A549 (cell line): ENCODE measurements at regions not wholly inside any gene's neighbourhood (a gene's known extent, or its start where the extent isn't known, plus 50 kb on each side); places are given as distances from the start of the nearest gene placed in this dataset.

Source experiments
- ATAC-seq, 2 experiments: fragments of 200-7000 bp in 1 of 2; fragments of >200 bp in 1 of 2; cut with Nextera tagmentation in 1 of 2; cut with Tn5 transposase in 1 of 2; 3 replicates each; pipeline versions ENCODE4 v1.8.0 to v1.9.1; 2018 to 2020; ENCODE audit warnings: mild to moderate bottlenecking in 1 of 2, moderate library complexity in 1 of 2
- CTCF ChIA-PET: fragments of 300-600 bp; sonication (Branson Sonifier 250); formaldehyde crosslinking; extraction: SDS; loops from one replicate; lab custom pipeline; 2021; ENCODE audit warnings: antibody characterized with exemption, inconsistent platforms; lab: Yijun Ruan, JAX
- POLR2A ChIA-PET: fragments of 350-600 bp; formaldehyde crosslinking; extraction: SDS; loops from one replicate; lab custom pipeline; 2021; ENCODE audit warnings: antibody characterized with exemption, inconsistent platforms; lab: Yijun Ruan, JAX
- DNase-seq, 2 experiments: peaks; one replicate each; pipeline versions ENCODE4 v3.0.0 to v3.0.0-alpha.2; 2011 to 2016; ENCODE audit warnings: low read depth in 1 of 2, low spot score in 1 of 2
- FAIRE-seq: peaks from 2 replicates; lab custom pipeline; 2011; peaks lifted over from hg19 to GRCh38; lab: Jason Lieb, UNC
- H3K27ac ChIP-seq, 2 experiments: fragments of >200 bp; sonication (Bioruptor Twin); formaldehyde crosslinking; 3 replicates each; pipeline ENCODE4 v1.5.1; 2016 to 2017
- H3K4me1 ChIP-seq: fragments of >200 bp; sonication (Bioruptor Twin); formaldehyde crosslinking; 3 replicates; pipeline ENCODE4 v1.6.1; 2016
- H3K4me2 ChIP-seq: fragments of >200 bp; sonication (Bioruptor Twin); formaldehyde crosslinking; 3 replicates; pipeline ENCODE4 v1.6.1; 2016
- H3K4me3 ChIP-seq: fragments of >200 bp; sonication (Bioruptor Twin); formaldehyde crosslinking; 3 replicates; pipeline ENCODE4 v1.5.1; 2016
- H3K9me3 ChIP-seq: fragments of >200 bp; sonication (Bioruptor Twin); formaldehyde crosslinking; 3 replicates; pipeline ENCODE4 v1.6.1; 2016
- CHD2 ChIP-seq: fragments of 150-350 bp; IDR thresholded peaks from 2 replicates; pipeline ENCODE4 v1.6.1; 2014; ENCODE audit warnings: low read length; ENCODE audit not compliant: partially characterized antibody
- CHD4 ChIP-seq: fragments of 200-600 bp; sonication (generic); IDR thresholded peaks from 2 replicates; pipeline ENCODE4 v1.6.1; 2016; ENCODE audit warnings: antibody characterized with exemption, mild to moderate bottlenecking, borderline replicate concordance
- ELK1 ChIP-seq: fragments of 150-350 bp; IDR thresholded peaks from 2 replicates; pipeline ENCODE4 v1.6.1; 2014; ENCODE audit warnings: low read depth, mild to moderate bottlenecking, low read length
- ESRRA ChIP-seq: fragments of 150-350 bp; IDR thresholded peaks from 2 replicates; pipeline ENCODE4 v1.6.1; 2014; ENCODE audit warnings: mild to moderate bottlenecking, low read length, borderline replicate concordance
- FOSL2 ChIP-seq, 2 experiments: fragments of 450-650 bp in 1 of 2; fragments of >200 bp in 1 of 2; sonication (Bioruptor Twin) in 1 of 2; formaldehyde crosslinking; IDR thresholded peaks; 2 replicates each; pipeline versions ENCODE4 v1.5.0 to v1.6.1; 2016 to 2020; ENCODE audit warnings: mild to moderate bottlenecking in 1 of 2, moderate library complexity in 1 of 2
- HES2 ChIP-seq: fragments of >200 bp; sonication (Bioruptor Twin); formaldehyde crosslinking; IDR thresholded peaks from 2 replicates; pipeline ENCODE4 v1.6.1; 2016
- HEYL ChIP-seq: fragments of 250-450 bp; sonication (Bioruptor Pico); IDR thresholded peaks from 2 replicates; pipeline ENCODE4 v1.8.0; 2021; ENCODE audit warnings: mild to moderate bottlenecking, moderate library complexity
- HMGXB4 ChIP-seq: fragments of 250-450 bp; sonication (Bioruptor Pico); IDR thresholded peaks from 2 replicates; pipeline ENCODE4 v1.5.0; 2021; ENCODE audit warnings: mild to moderate bottlenecking, moderate library complexity, borderline replicate concordance
- HOXB13 ChIP-seq: fragments of 250-450 bp; sonication (Bioruptor Pico); IDR thresholded peaks from 2 replicates; pipeline ENCODE4 v1.5.0; 2020; ENCODE audit warnings: low read depth, mild to moderate bottlenecking, moderate library complexity
- JUNB ChIP-seq: fragments of >200 bp; sonication (Bioruptor Twin); formaldehyde crosslinking; IDR thresholded peaks from 2 replicates; pipeline ENCODE4 v1.6.1; 2016
- KDM1A ChIP-seq: fragments of 200-600 bp; sonication (generic); IDR thresholded peaks from 2 replicates; pipeline ENCODE4 v1.6.1; 2016; ENCODE audit warnings: low read depth, mild to moderate bottlenecking
- MAX ChIP-seq: IDR thresholded peaks from 2 replicates; pipeline ENCODE4 v1.6.1; 2012
- MAZ ChIP-seq: fragments of 150-350 bp; IDR thresholded peaks from 2 replicates; pipeline ENCODE4 v1.6.1; 2014; ENCODE audit warnings: antibody characterized with exemption, low read depth, low read length, borderline replicate concordance
- MYC ChIP-seq: IDR thresholded peaks from 2 replicates; pipeline ENCODE4 v1.6.1; 2012; ENCODE audit warnings: mild to moderate bottlenecking, inconsistent platforms, low read length, improper control_type of control experiment, borderline replicate concordance
- NR3C1 ChIP-seq: fragments of >200 bp; sonication (Bioruptor Twin); formaldehyde crosslinking; IDR thresholded peaks from 3 replicates; pipeline ENCODE4 v1.6.1; 2017
- PBX3 ChIP-seq: IDR thresholded peaks from 2 replicates; pipeline ENCODE4 v1.6.1; 2012
- PHF8 ChIP-seq: fragments of 200-600 bp; sonication (generic); IDR thresholded peaks from 2 replicates; pipeline ENCODE4 v1.6.1; 2016; ENCODE audit warnings: low read depth, mild to moderate bottlenecking, antibody characterized with exemption, moderate library complexity, borderline replicate concordance
- POLR2A ChIP-seq: IDR thresholded peaks from 2 replicates; pipeline ENCODE4 v1.6.1; 2012; ENCODE audit warnings: mild to moderate bottlenecking, low read length
- POLR2AphosphoS2 ChIP-seq: conservative IDR thresholded peaks from 2 replicates; pipeline ENCODE4 v1.6.1; 2012; ENCODE audit warnings: low read length, improper control_type of control experiment, inconsistent platforms
- RARB ChIP-seq: fragments of 250-450 bp; sonication (Bioruptor Pico); IDR thresholded peaks from 2 replicates; pipeline ENCODE4 v1.8.0; 2021; ENCODE audit warnings: mild to moderate bottlenecking, moderate library complexity
- RCOR1 ChIP-seq: fragments of 150-350 bp; IDR thresholded peaks from 2 replicates; pipeline ENCODE4 v1.6.1; 2014; ENCODE audit warnings: antibody characterized with exemption, low read length, low read depth
- REST ChIP-seq: fragments of 200-600 bp; sonication (generic); IDR thresholded peaks from 2 replicates; pipeline ENCODE4 v1.6.1; 2016; ENCODE audit warnings: antibody characterized with exemption, mild to moderate bottlenecking, moderate library complexity
- RNF2 ChIP-seq: fragments of 200-600 bp; sonication (generic); IDR thresholded peaks from 2 replicates; pipeline ENCODE4 v1.6.1; 2016; ENCODE audit warnings: low read depth, mild to moderate bottlenecking, antibody characterized with exemption, moderate library complexity, borderline replicate concordance
- SREBF2 ChIP-seq: fragments of 450-650 bp; IDR thresholded peaks from 2 replicates; pipeline ENCODE4 v1.6.1; 2014; ENCODE audit warnings: mild to moderate bottlenecking, moderate library complexity
- TP53 ChIP-seq: fragments of 250-450 bp; sonication (Bioruptor Pico); IDR thresholded peaks from 2 replicates; pipeline ENCODE4 v1.5.0; 2021; ENCODE audit warnings: mild to moderate bottlenecking, moderate library complexity
- ZSCAN20 ChIP-seq: fragments of 250-450 bp; sonication (Bioruptor Pico); IDR thresholded peaks from 2 replicates; pipeline ENCODE4 v1.8.0; 2022; ENCODE audit warnings: mild to moderate bottlenecking, moderate library complexity
- WGBS: methylation state at CpG from one replicate; pipeline ENCODE4 v1.1.6; 2017; ENCODE audit errors: missing lambda C conversion rate; 5-methylcytosine and 5-hydroxymethylcytosine counted together

- DNase-seq (no peak), ATAC-seq (no peak), FAIRE-seq (no peak)
- H3K27ac ChIP-seq: no peak overlapping the region
- H3K4me3 ChIP-seq: no peak overlapping the region
- POLR2A ChIA-PET: no interaction called here
- no peaks in the 10 kb centered on the region for H3K4me1 ChIP-seq
- peaks cover 8% of the 10 kb centered on the region; the same call in 1 of the 3 replicates for H3K9me3 ChIP-seq
- H3K4me2 ChIP-seq: no peak overlapping the region
- TF ChIP-seq SREBF2: no peak
- CTCF ChIA-PET: interaction anchor here (0.6 to 1.3 kb wide), 3 partner anchors 12 to 189 kb away, joined by 3 to 6 read pairs (median 3); no protein-coding TSS in a partner anchor
- 89% methylated on average over 8 of the region's 8 CpGs for WGBS
Observed at GRCh38 chr2:9078405-9078804, 74.9 kb upstream of the MBOAT2 start.

GRCh38 chr2:9077691-9078090 lies 74.2 kb upstream of the MBOAT2 start:
- ChIA-PET CTCF (no interaction called here), POLR2A (no interaction called here)
- no peak for DNase-seq
- H3K4me3 ChIP-seq: no peak overlapping the region
- no peaks in the 10 kb centered on the region for H3K4me1 ChIP-seq
- no peak overlapping the region for H3K27ac ChIP-seq
- peaks cover 8% of the 10 kb centered on the region; the same call in 1 of the 3 replicates for H3K9me3 ChIP-seq
- no peak for ATAC-seq
- no peak for TF ChIP-seq REST
- no peak for TF ChIP-seq RARB (CRISPR knock-in tag)
- TF ChIP-seq FOSL2 (IDR thresholded peaks at IDR 0.05): no peak
- TF ChIP-seq FOSL2 (CRISPR knock-in tag; IDR thresholded peaks at IDR 0.05): no peak
- TF ChIP-seq KDM1A: no peak
- TF ChIP-seq POLR2A: no peak
- no peak for TF ChIP-seq ELK1
- TF ChIP-seq HMGXB4 (CRISPR knock-in tag): no peak
- no peak for TF ChIP-seq SREBF2
- no peak for TF ChIP-seq ZSCAN20 (CRISPR knock-in tag)
- no peak overlapping the region for H3K4me2 ChIP-seq
- FAIRE-seq: no peak
- 88% methylated on average over 2 of the region's 2 CpGs for WGBS

GRCh38 chr2:9076755-9077154 lies 73.3 kb upstream of the MBOAT2 start:
- no peak for FAIRE-seq
- Histone ChIP-seq H3K4me3 (no peak overlapping the region), H3K9me3 (peaks cover 2% of the 10 kb centered on the region; the same call in 1 of the 3 replicates), H3K4me2 (no peak overlapping the region), H3K27ac (no peak overlapping the region), H3K4me1 (peaks cover 7% of the 10 kb centered on the region)
- TF ChIP-seq NR3C1 (no peak), ESRRA (no peak), MAZ (no peak), MYC (no peak), RNF2 (no peak), SREBF2 (no peak), CHD2 (no peak), HEYL (CRISPR knock-in tag) (no peak), RARB (CRISPR knock-in tag) (no peak), RCOR1 (no peak), MAX (no peak), HES2 (no peak), TP53 (CRISPR knock-in tag) (no peak), POLR2AphosphoS2 (no peak), JUNB (no peak), CHD4 (no peak), PBX3 (no peak), PHF8 (no peak), FOSL2 (IDR thresholded peaks at IDR 0.05) (no peak), FOSL2 (CRISPR knock-in tag; IDR thresholded peaks at IDR 0.05) (no peak), HOXB13 (CRISPR knock-in tag) (no peak)
- CTCF ChIA-PET: no interaction called here
- no peak for ATAC-seq
- WGBS: 90% methylated on average over 6 of the region's 6 CpGs
- DNase-seq: no peak
- POLR2A ChIA-PET: no interaction called here
